Liver (tissue), 3 donors: ENCODE measurements at regions not wholly inside any gene's neighbourhood (a gene's known extent, or its start where the extent isn't known, plus 50 kb on each side); places are given as distances from the start of the nearest gene placed in this dataset.

Source experiments
- GABPA ChIP-seq, 2 donors: IDR thresholded peaks in 1 of 2; conservative IDR thresholded peaks in 1 of 2; 2 replicates each; pipeline ENCODE4 v1.6.1; 2016; ENCODE audit warnings: antibody characterized with exemption in 2 of 2, mild to moderate bottlenecking in 1 of 2, moderate library complexity in 1 of 2
- TF ChIP-seq, protein P1 (sequence below): fragments of 150-350 bp; IDR thresholded peaks from 2 replicates; pipeline ENCODE4 v1.5.1; 2017; ENCODE audit warnings: improper control_type of control experiment, low read depth, low read length; ENCODE audit not compliant: missing input control
- donor health status: healthy.
- donor health status: healthy.

DNA sequence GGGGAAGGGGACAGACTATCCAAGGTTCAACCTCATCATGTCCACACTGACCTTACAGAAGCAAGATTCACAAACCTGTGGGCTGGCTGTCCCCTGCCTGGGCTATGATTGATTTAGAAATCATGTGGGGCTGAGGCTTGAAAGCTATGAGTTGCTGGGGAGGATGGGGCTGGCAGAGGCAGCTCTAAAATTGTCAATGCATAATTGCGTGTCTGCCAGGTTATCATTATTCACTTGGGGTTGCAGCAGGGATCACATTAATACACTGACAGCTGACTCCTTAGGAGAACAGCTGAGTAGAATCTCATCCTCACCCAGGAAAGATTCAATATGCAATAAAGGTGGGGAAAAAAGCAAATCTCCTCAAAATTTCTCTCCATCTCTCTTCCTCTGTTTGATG lies 866.3 kb downstream of the CCSER2 start:
- TF ChIP-seq GABPA (IDR thresholded peaks at IDR 0.05 in 1 of 2, conservative IDR thresholded peaks at IDR 0.05 in 1 of 2): no peak
- TF ChIP-seq, protein P1, sequence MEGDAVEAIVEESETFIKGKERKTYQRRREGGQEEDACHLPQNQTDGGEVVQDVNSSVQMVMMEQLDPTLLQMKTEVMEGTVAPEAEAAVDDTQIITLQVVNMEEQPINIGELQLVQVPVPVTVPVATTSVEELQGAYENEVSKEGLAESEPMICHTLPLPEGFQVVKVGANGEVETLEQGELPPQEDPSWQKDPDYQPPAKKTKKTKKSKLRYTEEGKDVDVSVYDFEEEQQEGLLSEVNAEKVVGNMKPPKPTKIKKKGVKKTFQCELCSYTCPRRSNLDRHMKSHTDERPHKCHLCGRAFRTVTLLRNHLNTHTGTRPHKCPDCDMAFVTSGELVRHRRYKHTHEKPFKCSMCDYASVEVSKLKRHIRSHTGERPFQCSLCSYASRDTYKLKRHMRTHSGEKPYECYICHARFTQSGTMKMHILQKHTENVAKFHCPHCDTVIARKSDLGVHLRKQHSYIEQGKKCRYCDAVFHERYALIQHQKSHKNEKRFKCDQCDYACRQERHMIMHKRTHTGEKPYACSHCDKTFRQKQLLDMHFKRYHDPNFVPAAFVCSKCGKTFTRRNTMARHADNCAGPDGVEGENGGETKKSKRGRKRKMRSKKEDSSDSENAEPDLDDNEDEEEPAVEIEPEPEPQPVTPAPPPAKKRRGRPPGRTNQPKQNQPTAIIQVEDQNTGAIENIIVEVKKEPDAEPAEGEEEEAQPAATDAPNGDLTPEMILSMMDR: no peak
